ENCODE measurements at regions not wholly inside any gene's neighbourhood (a gene's known extent, or its start where the extent isn't known, plus 50 kb on each side); places are given as distances from the start of the nearest gene placed in this dataset.

- TF ChIP-seq EZH2phosphoT487 (IDR thresholded peaks at IDR 0.05; ENCODE audit: borderline replicate concordance, low read length) (no peak), EZH2 (IDR thresholded peaks at IDR 0.05; ENCODE audit: low read length, unreplicated experiment) (no peak)
- TF ChIP-seq, protein P1, sequence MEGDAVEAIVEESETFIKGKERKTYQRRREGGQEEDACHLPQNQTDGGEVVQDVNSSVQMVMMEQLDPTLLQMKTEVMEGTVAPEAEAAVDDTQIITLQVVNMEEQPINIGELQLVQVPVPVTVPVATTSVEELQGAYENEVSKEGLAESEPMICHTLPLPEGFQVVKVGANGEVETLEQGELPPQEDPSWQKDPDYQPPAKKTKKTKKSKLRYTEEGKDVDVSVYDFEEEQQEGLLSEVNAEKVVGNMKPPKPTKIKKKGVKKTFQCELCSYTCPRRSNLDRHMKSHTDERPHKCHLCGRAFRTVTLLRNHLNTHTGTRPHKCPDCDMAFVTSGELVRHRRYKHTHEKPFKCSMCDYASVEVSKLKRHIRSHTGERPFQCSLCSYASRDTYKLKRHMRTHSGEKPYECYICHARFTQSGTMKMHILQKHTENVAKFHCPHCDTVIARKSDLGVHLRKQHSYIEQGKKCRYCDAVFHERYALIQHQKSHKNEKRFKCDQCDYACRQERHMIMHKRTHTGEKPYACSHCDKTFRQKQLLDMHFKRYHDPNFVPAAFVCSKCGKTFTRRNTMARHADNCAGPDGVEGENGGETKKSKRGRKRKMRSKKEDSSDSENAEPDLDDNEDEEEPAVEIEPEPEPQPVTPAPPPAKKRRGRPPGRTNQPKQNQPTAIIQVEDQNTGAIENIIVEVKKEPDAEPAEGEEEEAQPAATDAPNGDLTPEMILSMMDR (conservative IDR thresholded peaks at IDR 0.05; ENCODE audit: low read depth, low read length): no peak
- H3K4me1 ChIP-seq (ENCODE audit: insufficient read depth, low read length): no peaks in the 10 kb centered on the region
- no peak overlapping the region for H3K27ac ChIP-seq (ENCODE audit: low read length)
- no peak overlapping the region for H3K4me3 ChIP-seq (ENCODE audit: low read length)
- no TSS peak for BruUV-seq (replicated peaks)
- no peaks in the 10 kb centered on the region for H3K9me3 ChIP-seq (ENCODE audit: low read length)
- no peaks in the 10 kb centered on the region for H3F3A ChIP-seq (ENCODE audit: low read length, unreplicated experiment)
- no peaks in the 10 kb centered on the region for H3K27me3 ChIP-seq (ENCODE audit: low read length)
- POLR2A ChIA-PET (ENCODE audit: unreplicated experiment): no interaction called here
- no peak overlapping the region for H3K4me2 ChIP-seq (ENCODE audit: low read length)
- no peak overlapping the region for H2AFZ ChIP-seq (ENCODE audit: low read length)
- DNase-seq (no peak), ATAC-seq (no peak)
- H3K9ac ChIP-seq (ENCODE audit: low read length): no peak overlapping the region
- H3K36me3 ChIP-seq (ENCODE audit: low read depth, low read length): no peaks in the 10 kb centered on the region
- CTCF ChIA-PET: no interaction called here
- H4K20me1 ChIP-seq (ENCODE audit: low read length): no peaks in the 10 kb centered on the region
- H3K79me2 ChIP-seq (ENCODE audit: low read length): no peaks in the 10 kb centered on the region
- intact Hi-C loops (cut with micrococcal nuclease): no loop called here
- H3K9me2 ChIP-seq (replicated peaks; ENCODE audit: low read length): no peaks in the 10 kb centered on the region
These were observed 96.2 kb downstream of the C9orf50 start for GRCh38 chr9:129524582-129525270.

- CTCF ChIA-PET: no interaction called here
These were observed 96.8 kb downstream of the C9orf50 start for GRCh38 chr9:129523943-129524581.

More at GRCh38 chr9:129523943-129524581, 96.8 kb downstream of the C9orf50 start:
- no peaks in the 10 kb centered on the region for H3K79me2 ChIP-seq (ENCODE audit: low read length)
- H3K4me1 ChIP-seq (ENCODE audit: insufficient read depth, low read length): no peaks in the 10 kb centered on the region
- no peak overlapping the region for H3K4me2 ChIP-seq (ENCODE audit: low read length)
- no peaks in the 10 kb centered on the region for H3K9me2 ChIP-seq (replicated peaks; ENCODE audit: low read length)
- no peaks in the 10 kb centered on the region for H3F3A ChIP-seq (ENCODE audit: low read length, unreplicated experiment)
- H4K20me1 ChIP-seq (ENCODE audit: low read length): no peaks in the 10 kb centered on the region
- POLR2A ChIA-PET (ENCODE audit: unreplicated experiment): no interaction called here
- no peak for ATAC-seq
- intact Hi-C loops (cut with micrococcal nuclease): no loop called here
- no peak for DNase-seq
- H3K36me3 ChIP-seq (ENCODE audit: low read depth, low read length): no peaks in the 10 kb centered on the region
- H3K9ac ChIP-seq (ENCODE audit: low read length): no peak overlapping the region
- no peaks in the 10 kb centered on the region for H3K9me3 ChIP-seq (ENCODE audit: low read length)
- TF ChIP-seq EZH2 (IDR thresholded peaks at IDR 0.05; ENCODE audit: low read length, unreplicated experiment): no peak
- TF ChIP-seq, protein P1 (conservative IDR thresholded peaks at IDR 0.05; ENCODE audit: low read depth, low read length): no peak
- no peak overlapping the region for H2AFZ ChIP-seq (ENCODE audit: low read length)
- BruUV-seq (replicated peaks): no TSS peak
- H3K4me3 ChIP-seq (ENCODE audit: low read length): no peak overlapping the region
- no peaks in the 10 kb centered on the region for H3K27me3 ChIP-seq (ENCODE audit: low read length)
- no peak overlapping the region for H3K27ac ChIP-seq (ENCODE audit: low read length)

Measured in PC-3 (cell line).